GM21526 (cell line): ENCODE measurements at regions not wholly inside any gene's neighbourhood (a gene's known extent, or its start where the extent isn't known, plus 50 kb on each side); places are given as distances from the start of the nearest gene placed in this dataset.

ENCODE experiments used
- ATAC-seq: cut with Tn5 transposase; IDR thresholded peaks from one replicate; pipeline ENCODE4 v1.9.1; 2021; ENCODE audit warnings: moderate library complexity; ENCODE audit not compliant: unreplicated experiment, low FRiP score

DNA sequence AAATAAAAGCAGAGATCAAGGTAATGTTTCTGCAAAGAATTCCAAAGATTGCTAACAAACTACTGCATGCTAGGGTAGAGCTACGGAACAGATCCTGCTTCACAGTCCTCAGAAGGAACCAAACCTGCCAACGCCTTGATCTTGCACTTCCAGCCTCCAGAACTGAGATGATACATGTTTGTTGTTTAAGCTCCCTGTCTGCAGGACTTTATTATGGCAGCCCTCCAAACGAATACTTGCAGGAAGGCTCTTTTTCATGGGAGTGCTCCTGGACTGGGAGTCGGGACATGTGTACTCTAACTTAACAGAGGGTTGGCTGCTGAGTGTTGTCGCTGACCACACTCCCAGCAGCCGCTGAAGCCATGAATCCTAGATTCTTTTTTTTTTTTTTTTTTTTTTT, 808.8 kb upstream of the EEF2KMT start:
- no peak for ATAC-seq

DNA sequence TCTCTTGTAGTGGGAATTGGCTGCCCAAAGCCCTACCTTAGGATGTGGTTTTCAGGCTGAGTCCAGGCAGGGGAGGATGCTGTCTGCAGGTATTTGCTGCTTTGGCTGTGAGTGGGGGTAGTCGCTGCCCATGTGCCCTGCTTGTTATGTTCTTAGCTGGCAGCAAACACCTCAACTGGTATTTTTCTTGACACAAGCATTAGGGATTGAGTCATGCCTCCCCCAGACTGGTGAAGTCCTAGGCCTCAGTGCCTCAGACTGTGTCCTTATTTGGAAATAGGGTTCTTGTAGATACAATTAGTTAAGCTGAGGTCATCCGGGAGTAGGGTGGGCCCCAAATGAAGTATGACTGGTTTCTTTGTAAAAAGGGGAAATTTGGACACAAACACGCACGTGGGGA, 808.3 kb upstream of the EEF2KMT start:
- no peak for ATAC-seq

DNA sequence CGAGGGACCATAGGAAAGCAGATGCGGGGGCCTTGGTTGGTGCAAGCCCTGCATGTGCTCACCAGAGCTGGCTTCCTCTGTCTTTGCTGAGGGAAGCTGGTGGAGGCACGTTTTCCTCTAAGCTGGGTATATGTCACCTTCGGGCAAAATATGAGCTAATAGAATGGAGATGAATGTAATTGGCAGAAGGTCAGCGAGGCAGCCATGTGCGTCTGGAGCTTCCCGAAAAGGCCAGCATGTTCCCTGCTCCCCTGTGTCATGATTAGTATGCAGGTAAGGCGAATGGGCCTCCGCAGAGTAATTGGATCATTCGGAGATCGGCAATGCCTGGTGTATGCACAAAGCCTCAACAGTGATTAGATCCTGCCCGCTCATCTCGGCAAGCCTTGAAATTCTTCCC, 806.2 kb upstream of the EEF2KMT start:
- ATAC-seq: no peak

DNA sequence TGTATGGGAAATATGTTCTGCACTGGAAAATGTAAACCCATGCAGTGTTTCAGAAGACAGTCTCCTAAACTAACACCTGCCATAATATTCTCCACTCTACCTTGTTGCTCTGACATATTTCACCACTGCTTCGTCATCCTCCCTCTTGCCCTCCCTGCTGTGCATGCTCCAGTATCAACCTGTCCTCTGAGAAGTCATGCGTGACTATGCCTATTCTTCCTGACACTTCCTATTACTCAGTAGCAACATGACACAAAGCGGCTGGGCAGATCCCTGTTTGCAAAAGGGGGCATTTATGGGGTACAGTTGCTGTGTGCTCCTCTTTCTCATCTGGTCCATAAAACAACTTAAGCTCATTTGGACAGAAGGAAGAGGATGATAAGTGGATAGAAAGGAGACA, 805.6 kb upstream of the EEF2KMT start:
- no peak for ATAC-seq

DNA sequence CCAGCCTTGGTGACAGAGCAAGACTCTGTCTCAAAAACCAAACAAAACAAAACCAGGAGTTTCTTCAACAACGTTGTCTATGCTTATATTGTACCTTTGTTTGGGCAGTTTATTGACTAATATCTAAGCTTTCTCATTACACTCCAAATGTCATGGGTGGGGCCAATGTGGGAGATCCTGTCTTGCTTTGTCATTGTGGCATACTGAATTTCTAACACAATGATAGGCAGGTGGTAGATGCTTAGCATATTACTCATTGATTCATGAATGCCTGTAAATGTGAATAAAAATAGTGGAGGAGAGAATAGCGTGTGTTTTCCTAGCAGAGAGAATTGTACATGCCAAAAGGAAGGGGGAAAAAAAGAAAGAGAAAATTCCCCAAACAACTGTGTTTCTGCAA, 802.5 kb upstream of the EEF2KMT start:
- ATAC-seq: no peak

DNA sequence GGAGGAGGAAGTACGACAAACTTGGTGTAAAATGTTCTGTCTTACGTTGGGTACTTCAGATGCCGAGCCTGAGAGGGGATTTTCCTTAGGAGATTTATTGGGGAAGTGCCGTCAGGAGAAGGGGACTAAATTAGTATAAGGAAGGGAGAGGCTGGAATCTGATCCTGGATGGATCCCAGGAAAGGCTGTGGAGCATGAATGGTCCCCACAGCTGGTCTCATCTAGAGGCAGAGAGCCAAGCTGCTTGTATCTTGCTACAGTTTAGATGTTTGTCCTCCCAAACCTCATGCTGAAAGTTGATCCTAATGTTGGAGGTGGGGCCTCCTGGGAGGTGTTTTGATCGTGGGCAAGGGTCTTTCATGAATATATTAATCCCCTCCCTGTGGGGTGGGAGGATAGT, 798.4 kb upstream of the EEF2KMT start:
- ATAC-seq: no peak

DNA sequence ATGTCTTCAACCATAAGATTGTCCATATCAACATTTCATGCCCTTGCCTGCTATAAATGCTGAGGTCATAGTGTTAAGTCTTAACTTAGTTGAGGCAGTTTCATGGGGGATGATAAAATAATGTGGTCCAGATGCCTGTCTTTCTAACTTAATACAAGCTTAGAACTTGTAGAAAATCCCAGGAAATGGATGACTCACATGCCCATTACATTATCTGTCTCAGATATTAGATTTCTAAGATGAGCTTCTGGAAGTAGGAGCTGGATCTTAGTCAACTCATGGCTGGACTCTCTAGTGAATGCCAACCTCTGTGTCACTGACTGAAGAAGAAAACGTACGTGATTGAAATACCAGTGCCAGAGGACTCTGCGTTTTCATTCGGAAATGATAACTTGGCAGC, 797.5 kb upstream of the EEF2KMT start:
- ATAC-seq: no peak

DNA sequence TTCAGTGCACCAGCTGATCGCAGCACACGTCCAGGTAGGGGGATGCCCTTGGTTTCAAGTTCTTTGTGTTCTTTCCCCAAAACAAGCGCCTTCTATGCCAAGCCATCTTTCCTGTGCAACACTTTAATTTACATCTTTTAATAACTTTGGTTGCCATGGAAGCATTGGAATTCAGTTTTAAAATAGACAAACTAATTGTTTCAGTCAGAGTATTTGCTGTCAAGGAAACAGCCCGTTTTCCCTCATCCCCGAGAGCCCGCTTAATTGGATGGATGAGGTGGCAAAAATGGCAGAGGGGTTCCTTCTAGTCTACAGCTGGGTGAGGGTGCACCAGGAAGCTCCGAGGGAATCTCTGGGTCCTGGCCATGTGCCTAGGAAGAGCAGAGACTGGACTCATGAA, 793.7 kb upstream of the EEF2KMT start:
- no peak for ATAC-seq

DNA sequence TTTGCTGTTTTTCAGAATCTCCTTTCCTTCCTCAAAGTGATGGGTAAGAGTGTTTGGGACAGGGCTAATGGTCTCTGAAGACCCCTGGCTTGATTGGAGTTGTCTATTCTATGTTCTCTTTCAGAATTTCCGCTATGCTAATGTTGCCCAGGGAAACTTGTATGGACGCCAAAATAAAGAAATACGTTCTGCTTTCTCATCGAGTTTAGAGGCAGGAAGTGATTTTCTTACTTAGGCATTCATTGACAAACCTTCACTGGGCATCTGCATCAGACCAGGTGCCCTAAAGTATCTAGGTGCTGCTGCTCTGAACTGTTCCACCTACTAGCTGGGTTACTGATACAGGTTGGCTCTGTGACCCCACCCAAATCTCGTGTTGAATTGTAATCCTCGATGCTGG, 787.9 kb upstream of the EEF2KMT start:
- no peak for ATAC-seq

DNA sequence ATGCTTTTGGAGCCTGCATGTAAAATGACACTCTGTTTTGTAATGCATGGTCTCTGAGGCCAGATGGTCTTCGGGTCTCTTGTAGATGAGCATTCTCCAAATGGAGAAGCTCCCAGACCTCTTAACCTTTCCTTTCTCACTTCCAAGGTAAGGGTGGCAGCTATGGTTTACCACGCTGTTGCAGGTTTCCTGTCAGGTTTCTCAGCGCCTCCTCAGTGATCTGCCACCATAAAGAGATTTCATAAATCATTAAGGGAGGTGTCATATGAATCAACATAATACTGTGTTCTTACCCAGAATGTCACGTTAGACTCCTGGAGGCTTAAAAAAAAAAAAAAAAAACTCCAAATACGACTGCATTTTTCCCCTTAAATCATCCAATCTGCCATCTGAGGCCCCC, 787.4 kb upstream of the EEF2KMT start:
- ATAC-seq: no peak

DNA sequence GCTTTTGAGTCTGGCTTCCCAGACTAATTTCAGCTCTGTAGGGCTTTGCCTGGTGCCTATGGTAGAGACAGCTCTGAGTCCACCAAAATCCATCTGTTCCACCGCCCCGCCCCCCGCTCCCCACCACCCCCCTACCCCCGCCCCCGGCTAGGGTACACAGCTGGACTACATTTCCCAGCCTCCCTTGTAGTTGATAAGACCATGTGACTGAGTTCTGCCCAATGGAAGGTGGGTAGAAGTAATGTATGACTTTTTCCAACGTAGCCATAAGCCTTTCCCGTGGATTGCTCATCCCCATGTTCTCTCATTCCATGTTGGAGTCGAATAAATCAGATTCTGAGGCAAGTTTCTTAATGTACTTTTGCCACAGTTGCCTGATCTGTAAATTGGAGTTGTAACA, 786.7 kb upstream of the EEF2KMT start:
- no peak for ATAC-seq

DNA sequence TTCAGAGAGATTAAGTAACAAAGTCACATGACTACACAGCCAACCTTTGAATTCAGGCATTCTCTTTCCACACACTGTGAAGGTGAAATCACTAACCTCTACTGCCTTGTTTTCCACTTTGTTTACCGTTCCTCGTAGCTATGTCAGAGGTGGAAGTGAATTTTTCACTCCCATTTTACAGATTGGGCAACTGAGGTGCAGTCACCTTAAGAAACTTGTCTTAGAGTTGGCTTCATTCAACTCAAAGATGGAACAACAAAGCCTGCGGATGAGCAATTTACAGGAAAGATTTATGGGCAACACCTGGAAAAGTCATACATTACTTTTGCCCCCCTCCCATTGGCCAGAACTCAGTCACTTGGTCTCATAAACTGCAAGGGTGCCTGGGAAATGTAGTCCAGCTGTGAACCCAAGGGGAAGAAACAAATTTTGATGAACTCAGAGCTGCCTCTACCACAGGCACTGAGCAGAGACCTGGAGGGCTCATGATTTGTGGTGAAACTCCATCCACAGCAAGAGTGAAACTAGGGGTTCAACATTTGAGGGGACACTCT, 784.6 kb upstream of the EEF2KMT start:
- no peak for ATAC-seq

DNA sequence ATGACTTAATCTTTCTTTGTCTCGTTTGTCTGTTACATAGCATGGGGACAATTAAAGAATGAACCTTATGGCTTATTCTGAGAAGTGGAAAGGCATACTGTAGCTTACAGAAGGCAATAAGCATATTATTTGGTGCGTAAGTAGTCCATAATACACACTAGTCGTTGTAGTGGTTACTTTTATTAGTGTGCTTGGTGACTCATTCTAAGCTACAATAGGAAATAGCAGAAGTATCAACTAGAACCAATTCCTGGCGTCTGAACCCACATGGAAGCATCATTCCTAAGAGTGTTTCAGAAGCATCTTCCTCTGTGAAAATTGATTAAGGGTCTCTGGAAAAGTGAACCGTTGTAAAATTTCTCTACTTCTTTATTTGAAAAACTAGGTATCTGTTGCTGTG, 777.8 kb upstream of the EEF2KMT start:
- ATAC-seq: no peak

DNA sequence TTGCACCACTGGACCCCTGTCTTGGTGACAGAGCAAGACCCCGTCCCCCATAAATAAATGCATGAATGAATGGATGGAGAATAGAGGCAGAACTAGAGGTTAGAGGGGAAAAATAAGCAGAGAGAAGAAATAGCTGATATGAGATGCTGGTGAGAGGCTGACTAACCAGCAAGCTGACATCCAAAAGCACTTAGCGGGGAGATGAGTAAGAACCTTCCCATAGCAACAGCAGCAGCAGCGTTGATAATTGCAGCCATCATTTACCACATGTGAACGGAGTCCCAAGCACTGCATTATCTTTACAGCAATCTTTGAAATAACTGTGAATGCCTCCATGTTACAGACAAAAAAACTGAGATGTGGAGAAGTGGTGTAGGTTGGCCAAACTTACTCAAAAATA, 777.3 kb upstream of the EEF2KMT start:
- ATAC-seq: no peak

DNA sequence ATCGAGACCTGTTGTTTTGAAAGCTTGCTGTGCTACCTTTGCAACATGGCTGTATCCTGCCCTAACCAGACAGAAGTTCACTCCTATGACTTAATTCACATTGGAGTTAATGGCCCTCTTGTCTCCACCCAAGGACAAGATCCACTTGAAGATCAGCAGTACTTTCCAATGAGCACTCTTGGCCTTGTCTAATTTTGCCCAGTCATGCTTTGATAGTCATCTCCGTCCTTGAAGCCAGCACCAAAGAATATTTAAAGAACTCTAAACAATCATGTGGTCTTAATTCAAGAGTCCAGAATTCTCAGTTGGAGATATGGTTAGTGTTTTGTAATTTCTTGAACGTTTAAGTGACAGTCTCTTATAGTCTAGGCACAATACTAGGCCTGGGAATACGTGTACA, 775.6 kb upstream of the EEF2KMT start:
- no peak for ATAC-seq

DNA sequence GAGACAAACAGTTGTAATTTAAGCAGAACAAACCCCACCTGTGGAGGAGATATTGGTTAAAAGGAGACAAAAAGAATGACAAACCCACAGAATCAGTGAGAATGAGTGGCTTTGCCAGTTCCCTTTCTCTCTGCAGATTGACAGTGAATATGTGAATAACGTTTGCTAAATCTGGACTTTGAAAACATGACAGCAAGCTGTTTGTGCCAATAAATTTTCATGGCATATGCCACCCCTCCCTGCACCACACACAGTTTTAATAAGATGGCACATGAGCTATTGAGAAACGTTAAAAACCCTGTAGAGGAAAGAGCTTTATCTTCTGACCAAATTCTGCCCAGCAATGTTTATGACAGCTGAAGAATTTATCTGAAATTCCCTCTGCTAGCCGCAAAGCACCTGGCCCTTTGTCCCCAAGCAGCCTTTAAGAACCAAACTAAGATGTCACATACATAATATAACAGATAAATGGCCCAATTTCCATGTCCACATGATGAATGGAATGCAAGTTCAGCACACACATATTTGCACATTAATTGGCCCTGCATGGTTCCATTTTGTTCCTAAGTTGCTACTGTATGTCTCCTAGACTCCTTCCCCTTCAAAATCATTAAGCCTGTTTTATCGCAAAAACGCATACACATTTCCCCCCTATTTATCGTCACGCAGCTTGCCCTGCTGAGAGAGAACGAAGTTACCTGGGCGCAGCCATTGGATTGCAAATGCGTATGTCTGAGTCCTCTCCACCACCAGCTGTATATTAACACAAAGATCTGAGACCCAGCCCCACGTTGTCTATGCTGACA, 773.5 kb upstream of the EEF2KMT start:
- ATAC-seq: no peak

DNA sequence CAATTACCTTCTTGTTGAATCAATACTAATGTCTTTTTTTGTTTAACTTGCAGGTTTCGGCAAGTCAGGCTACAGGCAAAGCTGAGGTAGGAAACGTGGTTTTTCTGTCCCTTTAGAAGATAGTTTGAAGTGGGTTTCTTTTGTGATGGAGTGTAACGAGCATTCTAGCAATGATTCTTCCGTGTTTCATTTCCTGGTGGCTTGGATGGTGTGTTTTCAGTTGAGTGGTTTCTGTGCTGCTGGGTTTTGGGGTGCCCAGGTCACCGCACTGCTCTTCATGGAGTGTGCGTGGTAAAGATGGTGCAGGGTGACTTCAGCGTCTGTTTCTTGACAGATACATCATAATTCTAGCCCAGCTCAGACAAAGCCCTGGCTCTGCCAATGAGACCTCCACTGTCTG, 769.7 kb upstream of the EEF2KMT start:
- ATAC-seq: no peak

DNA sequence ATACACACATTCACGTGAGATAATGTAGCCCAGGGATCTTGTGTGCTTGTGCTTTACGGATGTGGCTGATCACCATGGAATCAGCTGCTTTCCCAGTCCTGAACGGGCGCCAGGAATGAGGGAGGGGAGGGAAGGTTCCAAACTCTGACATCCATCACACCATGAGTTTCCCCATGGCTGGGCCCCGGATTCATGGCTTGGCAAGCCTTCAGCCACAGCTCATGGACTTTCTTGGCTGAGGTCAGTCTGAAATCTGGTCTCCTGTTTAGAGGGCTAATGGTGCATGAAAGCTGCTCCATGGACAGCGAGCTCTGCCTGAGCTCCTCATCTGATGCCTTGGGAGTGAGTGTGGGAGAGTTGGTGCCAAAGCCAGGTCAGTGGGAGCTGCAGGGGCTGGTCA, 767.6 kb upstream of the EEF2KMT start:
- no peak for ATAC-seq

DNA sequence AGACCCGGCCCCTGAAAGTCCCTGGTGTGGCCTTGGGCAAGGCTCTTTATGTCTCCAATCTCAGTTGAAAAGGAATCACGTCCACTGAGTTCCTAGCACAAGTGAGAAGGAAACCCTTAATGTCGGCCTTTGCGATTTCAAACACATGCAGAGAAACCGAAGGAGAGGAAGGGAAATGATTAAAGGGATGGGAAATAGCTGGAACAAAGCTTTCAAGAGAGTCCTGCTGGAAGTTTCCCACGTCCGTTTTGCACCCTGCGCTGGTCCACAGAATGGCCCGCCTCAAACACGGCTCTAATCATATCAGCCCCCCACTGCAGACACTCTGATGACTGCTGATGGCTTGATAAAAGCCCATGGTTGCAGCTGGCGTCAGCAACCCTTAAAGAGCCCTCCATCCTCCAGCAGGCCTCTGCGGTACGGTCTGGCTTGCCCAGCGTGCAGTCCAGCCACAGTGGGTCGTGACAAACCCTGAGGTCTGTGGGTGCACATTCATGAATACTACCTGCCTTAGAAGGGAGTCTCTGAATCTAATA, 765.5 kb upstream of the EEF2KMT start:
- ATAC-seq: no peak

DNA sequence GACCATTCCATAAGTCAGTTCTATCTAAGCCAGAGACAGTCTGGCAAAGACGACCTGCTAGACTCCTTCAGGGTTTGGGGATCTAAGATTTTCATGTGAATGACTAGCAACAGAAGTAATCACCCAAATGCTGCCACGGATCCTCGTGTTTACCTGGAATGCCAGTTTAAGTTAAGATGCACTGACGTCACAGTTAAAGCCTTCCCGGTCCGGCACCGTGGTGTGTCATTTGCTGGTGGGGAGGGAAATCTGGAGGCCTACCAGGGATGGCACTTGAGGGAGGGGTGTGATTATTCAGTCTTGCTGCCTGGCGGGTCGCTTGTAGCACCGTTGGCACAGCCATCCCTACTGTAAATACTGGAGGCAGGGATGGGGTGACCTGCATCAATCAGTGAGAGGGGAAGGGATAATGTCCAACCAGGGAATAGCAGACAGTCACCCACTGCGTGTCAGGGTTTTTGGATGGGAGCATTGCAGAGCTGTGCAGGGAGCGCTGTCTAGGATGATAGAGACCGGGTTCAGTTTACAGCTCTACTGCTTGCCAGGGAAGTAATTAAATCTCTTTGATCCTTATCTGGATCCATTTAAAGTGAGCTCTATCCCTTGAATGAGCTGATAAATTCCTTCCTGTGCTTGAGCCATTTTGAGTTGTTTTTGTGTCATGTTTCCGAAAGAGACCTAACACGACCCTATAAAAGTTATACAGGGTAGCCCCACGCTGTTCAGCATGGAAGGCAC, 764.7 kb upstream of the EEF2KMT start:
- no peak for ATAC-seq

DNA sequence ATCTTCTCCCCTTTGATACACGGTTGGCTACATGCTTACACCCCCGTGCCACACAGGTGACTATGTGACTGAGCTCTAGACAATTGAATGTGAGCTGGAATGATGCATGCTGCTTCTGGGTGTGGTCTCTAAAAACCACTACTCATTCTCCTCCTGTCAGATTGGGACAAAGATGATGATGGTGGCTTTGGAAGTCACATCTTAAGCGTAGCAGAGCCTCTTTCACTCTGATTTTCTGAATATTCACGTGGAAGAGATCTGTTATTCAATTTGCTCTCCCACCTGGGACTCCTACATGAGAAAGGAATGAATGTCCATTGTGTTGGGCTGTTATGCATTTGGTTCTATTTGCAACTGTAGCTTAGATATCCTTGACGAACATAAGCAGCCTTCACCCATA, 763.6 kb upstream of the EEF2KMT start:
- ATAC-seq: no peak

DNA sequence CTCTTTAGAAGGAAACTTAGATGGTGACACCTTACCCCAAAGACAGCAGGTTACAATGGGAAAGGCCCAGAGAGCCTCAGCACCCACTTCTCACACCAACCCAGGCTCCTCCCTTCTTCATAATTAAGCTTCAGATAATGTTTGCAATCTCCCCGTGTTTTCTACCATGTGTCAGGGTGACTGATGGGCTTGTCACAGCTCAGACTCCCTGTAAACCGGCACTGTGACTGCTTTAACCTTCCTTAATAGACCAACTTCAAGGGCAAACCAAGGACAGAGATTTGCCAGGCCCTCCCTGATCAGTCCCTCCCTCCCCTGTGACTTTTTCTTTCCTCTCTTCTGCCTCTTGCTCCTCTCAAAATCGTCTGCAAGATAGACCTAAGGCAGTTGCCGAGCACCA, 760.6 kb upstream of the EEF2KMT start:
- ATAC-seq: no peak
